COLO668 (cell line): ENCODE measurements at regions not wholly inside any gene's neighbourhood (a gene's known extent, or its start where the extent isn't known, plus 50 kb on each side); places are given as distances from the start of the nearest gene placed in this dataset.
A peak's percentile ranks its signal among the peaks of the same experiment; 100 is the strongest.

ENCODE experiments used
- DNase-seq: peaks from one replicate; lab custom pipeline; 2025; ENCODE audit not compliant: unreplicated experiment; lab: John Stamatoyannopoulos, UW

DNA sequence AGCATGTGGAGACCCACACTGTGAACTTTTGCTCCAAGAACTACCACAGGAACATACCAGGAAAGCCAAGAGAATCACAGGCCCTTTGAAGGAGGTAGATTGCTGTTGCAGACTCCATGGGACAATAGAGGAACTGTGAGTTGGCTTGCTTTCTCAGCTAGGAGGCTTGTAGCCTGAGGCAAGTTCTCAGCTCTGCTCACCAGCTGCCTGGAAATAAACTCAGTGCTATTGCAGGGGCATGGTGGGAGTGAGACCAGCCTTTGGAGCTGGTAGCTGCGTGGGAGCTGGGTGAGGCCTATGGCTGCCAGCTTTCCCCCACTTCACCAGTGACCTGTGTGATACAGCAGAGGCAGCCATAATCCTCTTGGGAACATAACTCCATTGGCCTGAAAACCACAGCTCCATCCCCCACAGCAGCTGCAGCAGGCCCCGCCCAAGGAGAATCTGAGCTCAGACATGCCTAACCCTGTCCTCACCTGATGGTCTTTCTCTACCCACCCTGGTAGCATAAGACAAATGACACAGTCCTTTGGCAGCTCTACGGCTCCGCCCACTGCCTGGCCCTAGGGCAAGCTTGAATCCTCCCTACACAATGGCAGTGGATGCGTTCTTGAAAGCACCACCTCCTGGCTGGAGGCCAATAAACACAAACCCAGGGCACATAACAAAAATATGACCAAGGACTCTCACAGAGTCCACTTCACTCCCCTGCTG is 389.5 kb downstream of the KIF4B start:
- peak; percentile 90 for DNase-seq

DNA sequence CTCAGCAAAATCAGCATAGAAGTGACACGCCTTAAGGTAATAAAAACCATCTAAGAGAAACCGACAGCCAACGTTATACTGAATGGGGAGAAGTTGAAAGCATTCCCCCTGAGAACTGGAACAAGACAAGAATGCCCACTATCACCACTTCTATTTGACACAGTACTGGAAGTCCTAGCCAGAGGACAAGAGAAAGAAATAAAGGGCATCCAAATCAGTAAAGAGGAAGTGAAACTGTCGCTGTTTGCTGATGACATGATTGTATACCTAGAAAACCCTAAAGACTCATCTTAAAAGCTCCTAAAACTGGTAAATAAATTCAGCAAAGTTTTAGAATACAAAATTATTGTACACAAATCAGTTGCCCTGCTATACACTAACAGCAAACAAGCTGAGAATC is 393.3 kb downstream of the KIF4B start:
- DNase-seq: no peak

GRCh38 chr5:155408465-155408864 is 394.9 kb downstream of the KIF4B start:
- no peak for DNase-seq

GRCh38 chr5:155416765-155417164 is 403.2 kb downstream of the KIF4B start:
- no peak for DNase-seq

GRCh38 chr5:155418960-155419579 is 405.5 kb downstream of the KIF4B start:
- no peak for DNase-seq

DNA sequence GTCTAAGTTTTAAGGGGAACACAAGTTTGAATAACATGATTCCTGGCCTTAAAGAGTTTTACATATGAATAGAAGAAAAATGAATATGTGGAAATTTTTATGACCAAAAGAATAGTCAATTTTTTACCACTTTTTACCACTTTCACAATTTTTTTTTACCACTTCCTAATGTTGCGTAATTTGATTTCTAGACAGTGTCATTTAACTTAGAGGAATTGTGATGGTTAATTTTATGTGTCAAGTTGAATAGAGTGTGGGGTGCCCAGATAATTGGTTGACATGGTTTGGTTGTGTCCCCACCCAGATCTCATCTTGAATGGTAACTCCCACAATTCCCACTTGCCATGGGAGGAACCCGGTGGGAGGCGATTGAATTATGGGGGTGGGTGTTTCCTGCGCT is 416.6 kb downstream of the KIF4B start:
- DNase-seq: no peak

DNA sequence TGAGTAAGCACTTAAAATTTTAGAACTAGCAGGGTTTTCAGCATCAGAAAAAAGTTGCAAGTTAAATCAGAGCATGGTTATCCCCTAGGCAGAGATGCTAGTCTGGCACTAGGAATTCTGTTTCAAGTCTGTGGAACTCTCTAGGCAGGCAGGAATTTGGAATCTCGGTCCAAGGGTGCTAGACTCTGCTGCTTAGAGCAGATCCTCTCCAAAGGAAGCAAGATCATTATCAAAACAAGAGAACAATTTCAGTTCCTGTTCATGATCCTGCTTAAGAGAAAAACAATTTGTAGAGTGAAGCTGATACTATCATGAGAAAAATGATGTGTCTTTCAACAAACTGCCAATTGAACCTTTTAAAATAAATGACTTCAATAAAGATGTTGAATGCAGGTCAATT is 420.7 kb downstream of the KIF4B start:
- DNase-seq: no peak

GRCh38 chr5:155434681-155435080 is 421.1 kb downstream of the KIF4B start:
- no peak for DNase-seq

DNA sequence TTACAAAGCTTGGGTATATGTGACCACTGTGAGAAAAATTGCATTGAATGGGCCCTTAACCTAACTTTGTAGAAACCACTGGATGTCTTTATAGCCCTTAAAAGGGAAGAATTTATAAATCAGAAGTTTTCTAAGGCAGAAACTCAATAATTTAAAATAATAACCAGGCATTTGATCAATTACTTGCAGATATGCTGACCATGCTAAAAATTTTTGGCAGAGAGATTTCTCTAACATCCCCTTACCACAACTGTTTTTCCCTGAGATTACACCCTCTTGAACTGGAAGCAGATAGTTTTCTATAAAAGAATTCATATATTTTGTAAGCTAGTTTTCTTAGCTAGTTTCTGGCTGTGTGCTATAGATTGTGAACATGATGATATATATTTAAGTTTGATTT is 428.3 kb downstream of the KIF4B start:
- DNase-seq: no peak

- DNase-seq: no peak
Measured at GRCh38 chr5:155451106-155451505, 437.6 kb downstream of the KIF4B start.

- DNase-seq: no peak
Measured at GRCh38 chr5:155455791-155456514, 442.4 kb downstream of the KIF4B start.

GRCh38 chr5:155459889-155460500 is 446.4 kb downstream of the KIF4B start:
- DNase-seq: peak; percentile 2

- DNase-seq: peak; percentile 29
Measured at GRCh38 chr5:155460501-155460931, 447.0 kb downstream of the KIF4B start.

DNA sequence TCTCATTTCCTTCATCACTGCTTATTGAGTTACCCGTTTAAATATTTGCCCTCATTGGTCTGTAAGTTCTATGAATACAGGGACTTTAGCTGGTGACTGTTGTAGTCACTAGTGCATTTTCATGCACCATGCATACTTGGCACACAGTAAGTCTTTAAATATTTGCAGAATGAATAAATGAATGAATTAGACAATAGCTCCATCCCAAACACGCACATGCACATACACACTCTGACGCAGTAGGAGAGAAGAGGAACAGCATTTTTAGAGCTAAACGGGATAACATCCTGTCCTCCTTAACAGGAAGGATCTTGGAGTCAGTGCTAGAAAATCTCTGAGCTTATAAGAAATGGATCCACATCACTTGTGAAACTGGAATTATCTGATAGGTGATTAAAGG is 447.7 kb downstream of the KIF4B start:
- no peak for DNase-seq

DNA sequence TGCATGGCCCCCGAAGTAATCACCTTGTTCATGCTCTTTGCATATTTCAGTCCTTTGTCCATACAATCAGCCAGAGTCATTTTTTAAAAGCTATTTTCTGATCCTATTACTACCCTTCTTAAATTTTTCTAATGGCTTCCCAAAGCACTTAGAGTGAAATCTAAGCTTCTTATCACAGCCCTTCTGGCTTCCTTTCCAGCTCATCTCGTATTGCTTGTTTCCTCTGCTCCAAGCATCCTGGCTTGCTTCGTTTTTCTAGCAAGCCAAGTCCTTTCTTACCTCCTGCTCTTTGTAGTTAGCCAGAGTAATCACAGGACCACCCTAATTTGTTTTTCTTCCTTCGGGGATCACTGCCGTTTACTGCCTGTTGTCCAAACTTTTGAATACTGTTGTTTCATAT is 453.3 kb downstream of the KIF4B start:
- DNase-seq: no peak

GRCh38 chr5:155471027-155471426 is 457.5 kb downstream of the KIF4B start:
- DNase-seq: no peak

GRCh38 chr5:155472780-155473179 is 459.2 kb downstream of the KIF4B start:
- no peak for DNase-seq

DNA sequence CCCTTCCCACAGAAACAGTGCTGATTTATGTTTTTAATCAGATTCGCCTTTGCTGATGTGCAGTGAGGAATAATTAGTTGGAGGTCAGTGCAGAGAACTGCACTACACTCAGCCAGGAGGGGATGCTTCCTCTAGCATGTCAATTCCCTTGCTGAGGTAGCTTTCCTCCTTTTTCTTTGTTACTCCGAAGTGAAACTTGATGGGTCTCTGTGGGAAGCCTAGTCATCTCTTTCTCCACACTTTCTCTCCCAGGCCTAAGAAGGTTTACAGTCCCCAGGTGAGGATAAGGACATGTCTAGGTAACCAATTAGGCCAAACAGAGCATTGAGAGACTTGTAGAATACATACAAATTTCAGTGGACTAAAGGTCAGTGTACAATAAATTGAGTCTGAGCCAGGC is 461.8 kb downstream of the KIF4B start:
- no peak for DNase-seq

DNA sequence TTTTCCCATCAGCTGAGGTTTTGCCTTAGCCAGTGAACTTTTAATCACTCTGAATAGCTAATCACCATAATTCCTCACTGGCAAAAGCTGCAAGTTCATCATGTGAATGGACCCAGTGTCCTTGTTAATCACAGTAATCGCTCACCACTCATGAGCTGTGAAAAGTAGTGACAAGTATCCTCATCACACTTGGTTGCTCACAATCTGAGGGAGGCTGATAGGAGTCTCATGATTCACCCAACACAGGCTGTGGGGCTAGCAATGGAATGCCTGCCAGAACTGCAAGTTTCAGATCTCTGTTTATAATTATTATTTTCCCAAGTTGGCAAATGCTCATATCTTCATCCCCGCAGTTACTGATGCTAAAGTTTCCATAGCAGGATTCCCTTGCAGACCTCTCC is 467.2 kb downstream of the KIF4B start:
- no peak for DNase-seq

GRCh38 chr5:155481182-155481581 is 467.6 kb downstream of the KIF4B start:
- no peak for DNase-seq

DNA sequence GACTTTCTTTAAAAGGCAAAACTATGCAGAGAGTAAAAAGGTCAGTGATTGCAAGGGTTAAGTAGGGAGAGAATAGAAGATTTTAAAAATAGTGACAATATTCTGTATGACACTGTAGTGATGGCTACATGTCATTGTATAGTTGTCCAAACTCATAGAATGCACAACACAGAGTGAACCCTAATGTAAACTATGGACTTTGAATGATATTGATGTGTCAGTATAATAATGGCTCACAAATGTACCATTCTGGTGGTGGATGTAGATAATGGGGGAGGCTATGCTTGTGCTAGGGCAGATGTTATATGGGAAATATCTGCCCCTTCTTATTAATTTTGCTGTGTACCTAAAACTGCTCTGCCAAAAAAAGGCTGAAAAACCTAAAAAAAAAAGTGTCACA is 468.9 kb downstream of the KIF4B start:
- no peak for DNase-seq

DNA sequence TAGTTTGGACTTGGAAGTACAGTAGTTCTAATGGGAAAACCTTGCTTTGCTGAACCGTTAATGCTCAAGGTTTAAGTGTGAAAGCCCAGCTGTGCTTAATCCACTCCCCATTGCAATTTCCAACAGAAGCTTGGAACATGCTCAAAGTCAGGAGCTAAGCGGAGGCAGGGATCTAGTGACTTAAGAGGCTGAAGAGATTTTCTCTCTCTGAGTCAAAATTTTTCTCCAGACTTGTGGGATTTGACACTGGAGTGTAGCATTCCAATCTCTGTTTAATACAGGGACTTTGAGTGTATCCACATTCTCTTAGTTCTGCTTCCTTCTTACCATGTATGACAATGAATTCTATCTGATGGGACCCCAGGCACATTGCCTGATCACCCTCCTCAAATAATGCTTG is 471.8 kb downstream of the KIF4B start:
- no peak for DNase-seq
